Panc1 (cell line): ENCODE measurements at regions not wholly inside any gene's neighbourhood (a gene's known extent, or its start where the extent isn't known, plus 50 kb on each side); places are given as distances from the start of the nearest gene placed in this dataset.

Experiments used
- ATAC-seq: fragments of 200-7000 bp; cut with Tn5 transposase; 2 replicates; pipeline ENCODE4 v1.9.1; 2020; ENCODE audit warnings: mild to moderate bottlenecking, moderate library complexity
- BruUV-seq: library from RNA; stranded (reverse); fragments of 400-500 nt; replicated peaks from 2 replicates; lab custom pipeline; 2021; lab: Mats Ljungman, UMichigan
- CTCF ChIA-PET: fragments of 300-600 bp; sonication (Branson Sonifier 250); formaldehyde crosslinking; loops from one replicate; lab custom pipeline; 2022; ENCODE audit warnings: antibody characterized with exemption; lab: Charles Lee
- POLR2A ChIA-PET: fragments of 300-600 bp; sonication (Branson Sonifier 250); formaldehyde crosslinking; loops from one replicate; lab custom pipeline; 2022; ENCODE audit warnings: antibody characterized with exemption; lab: Charles Lee
- DNase-seq: peaks from one replicate; pipeline ENCODE4 v3.0.0-alpha.2; 2010; ENCODE audit warnings: low read depth, low spot score
- H3K27ac ChIP-seq: 2 replicates; pipeline ENCODE4 v1.5.1; 2011; ENCODE audit warnings: mild to moderate bottlenecking, low read length, inconsistent platforms
- H3K27me3 ChIP-seq: fragments of 200-500 bp; sonication (Bioruptor generic); 2 replicates; pipeline ENCODE4 v1.6.0; 2014; ENCODE audit warnings: low read length, inconsistent platforms; ENCODE audit not compliant: control insufficient read depth, insufficient read depth
- H3K36me3 ChIP-seq: fragments of 200-500 bp; sonication (Bioruptor generic); 2 replicates; pipeline ENCODE4 v1.5.1; 2014; ENCODE audit warnings: inconsistent platforms, mild to moderate bottlenecking, low read length, moderate library complexity; ENCODE audit not compliant: control insufficient read depth, insufficient read depth
- H3K4me1 ChIP-seq: 2 replicates; pipeline ENCODE4 v1.5.1; 2011; ENCODE audit warnings: inconsistent platforms, mild to moderate bottlenecking, low read length, moderate library complexity; ENCODE audit not compliant: control insufficient read depth, insufficient read depth
- H3K4me3 ChIP-seq, 2 experiments: 2 replicates each; pipeline ENCODE4 v1.5.1; 2011 to 2012; ENCODE audit warnings: low read depth in 2 of 2, low read length in 2 of 2, mild to moderate bottlenecking in 2 of 2, inconsistent platforms in 1 of 2, moderate library complexity in 1 of 2
- H3K9me3 ChIP-seq: fragments of 200-500 bp; sonication (Bioruptor generic); 2 replicates; pipeline ENCODE4 v1.5.1; 2014; ENCODE audit warnings: low read depth, mild to moderate bottlenecking, inconsistent platforms, low read length, moderate library complexity; ENCODE audit not compliant: control insufficient read depth, insufficient read depth
- POLR2AphosphoS5 ChIP-seq: IDR thresholded peaks from 2 replicates; pipeline ENCODE4 v1.6.1; 2012; ENCODE audit warnings: mild to moderate bottlenecking, low read depth, low read length, moderate library complexity
- SIN3A ChIP-seq: IDR thresholded peaks from 2 replicates; pipeline ENCODE4 v1.6.1; 2012; ENCODE audit warnings: low read depth, mild to moderate bottlenecking, low read length, moderate library complexity, borderline replicate concordance; ENCODE audit not compliant: insufficient read depth
- TCF7L2 ChIP-seq: IDR thresholded peaks from 2 replicates; pipeline ENCODE4 v1.6.1; 2011; ENCODE audit warnings: mild to moderate bottlenecking, low read depth, low read length, inconsistent platforms
- in situ Hi-C: cut with HindIII; loops from 2 replicates; pipeline ENCODE4 v1.10.0; 2016; ENCODE audit warnings: low sequenced_read_pairs, low pct_unique_long_range_greater_than_20kb
- intact Hi-C: fragments of 100-400 bp; cut with micrococcal nuclease; formaldehyde crosslinking; loops from one replicate; pipeline ENCODE4 v1.10.0; 2022; ENCODE audit not compliant: unreplicated experiment
- TF ChIP-seq, protein P1 (sequence below), 2 experiments: IDR thresholded peaks; 2 replicates each; pipeline ENCODE4 v1.6.1; 2011 to 2012; ENCODE audit warnings: low read depth in 2 of 2, control low read depth in 1 of 2, low read length in 1 of 2, mild to moderate bottlenecking in 1 of 2, moderate library complexity in 1 of 2; ENCODE audit not compliant: insufficient read depth in 1 of 2
- TF ChIP-seq, protein P2 (sequence below): fragments of 450-650 bp; IDR thresholded peaks from 2 replicates; pipeline ENCODE4 v1.5.1; 2017; ENCODE audit warnings: mild to moderate bottlenecking

DNA sequence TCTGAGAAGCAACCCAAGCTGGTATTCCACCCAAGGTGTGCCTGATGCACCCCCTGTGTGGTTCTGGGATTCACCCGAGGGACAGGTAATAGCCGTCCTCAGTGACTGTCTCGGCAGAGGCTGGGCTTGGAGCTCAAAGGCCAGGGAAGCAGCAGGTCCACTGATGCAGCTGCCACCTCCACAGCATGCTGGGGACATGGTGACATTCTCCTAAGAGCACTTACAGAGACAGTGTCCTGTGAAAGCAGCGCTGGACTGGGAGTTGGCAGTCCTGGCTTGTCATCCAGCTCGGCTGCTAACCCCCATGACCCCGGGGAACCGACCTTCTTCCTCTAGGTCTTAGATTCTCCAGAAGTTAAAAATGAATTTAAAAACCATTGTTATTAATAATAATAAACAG lies 72.8 kb downstream of the RPUSD4 start:
- Histone ChIP-seq H3K36me3 (no peaks in the 10 kb centered on the region), H3K4me3 (no peak overlapping the region), H3K27me3 (peaks cover 4% of the 10 kb centered on the region), H3K9me3 (no peaks in the 10 kb centered on the region), H3K4me1 (peaks cover 19% of the 10 kb centered on the region), H3K27ac (no peak overlapping the region)
- ChIA-PET POLR2A (no interaction called here), CTCF (no interaction called here)
- TF ChIP-seq SIN3A (no peak), POLR2AphosphoS5 (no peak), TCF7L2 (no peak)
- TF ChIP-seq, protein P1, sequence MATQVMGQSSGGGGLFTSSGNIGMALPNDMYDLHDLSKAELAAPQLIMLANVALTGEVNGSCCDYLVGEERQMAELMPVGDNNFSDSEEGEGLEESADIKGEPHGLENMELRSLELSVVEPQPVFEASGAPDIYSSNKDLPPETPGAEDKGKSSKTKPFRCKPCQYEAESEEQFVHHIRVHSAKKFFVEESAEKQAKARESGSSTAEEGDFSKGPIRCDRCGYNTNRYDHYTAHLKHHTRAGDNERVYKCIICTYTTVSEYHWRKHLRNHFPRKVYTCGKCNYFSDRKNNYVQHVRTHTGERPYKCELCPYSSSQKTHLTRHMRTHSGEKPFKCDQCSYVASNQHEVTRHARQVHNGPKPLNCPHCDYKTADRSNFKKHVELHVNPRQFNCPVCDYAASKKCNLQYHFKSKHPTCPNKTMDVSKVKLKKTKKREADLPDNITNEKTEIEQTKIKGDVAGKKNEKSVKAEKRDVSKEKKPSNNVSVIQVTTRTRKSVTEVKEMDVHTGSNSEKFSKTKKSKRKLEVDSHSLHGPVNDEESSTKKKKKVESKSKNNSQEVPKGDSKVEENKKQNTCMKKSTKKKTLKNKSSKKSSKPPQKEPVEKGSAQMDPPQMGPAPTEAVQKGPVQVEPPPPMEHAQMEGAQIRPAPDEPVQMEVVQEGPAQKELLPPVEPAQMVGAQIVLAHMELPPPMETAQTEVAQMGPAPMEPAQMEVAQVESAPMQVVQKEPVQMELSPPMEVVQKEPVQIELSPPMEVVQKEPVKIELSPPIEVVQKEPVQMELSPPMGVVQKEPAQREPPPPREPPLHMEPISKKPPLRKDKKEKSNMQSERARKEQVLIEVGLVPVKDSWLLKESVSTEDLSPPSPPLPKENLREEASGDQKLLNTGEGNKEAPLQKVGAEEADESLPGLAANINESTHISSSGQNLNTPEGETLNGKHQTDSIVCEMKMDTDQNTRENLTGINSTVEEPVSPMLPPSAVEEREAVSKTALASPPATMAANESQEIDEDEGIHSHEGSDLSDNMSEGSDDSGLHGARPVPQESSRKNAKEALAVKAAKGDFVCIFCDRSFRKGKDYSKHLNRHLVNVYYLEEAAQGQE (IDR thresholded peaks at IDR 0.05; ENCODE audit: insufficient read depth in 1 of 2, low read depth in 2 of 2, low read length in 1 of 2), result no peak
- TF ChIP-seq, protein P2, sequence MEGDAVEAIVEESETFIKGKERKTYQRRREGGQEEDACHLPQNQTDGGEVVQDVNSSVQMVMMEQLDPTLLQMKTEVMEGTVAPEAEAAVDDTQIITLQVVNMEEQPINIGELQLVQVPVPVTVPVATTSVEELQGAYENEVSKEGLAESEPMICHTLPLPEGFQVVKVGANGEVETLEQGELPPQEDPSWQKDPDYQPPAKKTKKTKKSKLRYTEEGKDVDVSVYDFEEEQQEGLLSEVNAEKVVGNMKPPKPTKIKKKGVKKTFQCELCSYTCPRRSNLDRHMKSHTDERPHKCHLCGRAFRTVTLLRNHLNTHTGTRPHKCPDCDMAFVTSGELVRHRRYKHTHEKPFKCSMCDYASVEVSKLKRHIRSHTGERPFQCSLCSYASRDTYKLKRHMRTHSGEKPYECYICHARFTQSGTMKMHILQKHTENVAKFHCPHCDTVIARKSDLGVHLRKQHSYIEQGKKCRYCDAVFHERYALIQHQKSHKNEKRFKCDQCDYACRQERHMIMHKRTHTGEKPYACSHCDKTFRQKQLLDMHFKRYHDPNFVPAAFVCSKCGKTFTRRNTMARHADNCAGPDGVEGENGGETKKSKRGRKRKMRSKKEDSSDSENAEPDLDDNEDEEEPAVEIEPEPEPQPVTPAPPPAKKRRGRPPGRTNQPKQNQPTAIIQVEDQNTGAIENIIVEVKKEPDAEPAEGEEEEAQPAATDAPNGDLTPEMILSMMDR, result no peak
- ATAC-seq (no peak), DNase-seq (no peak)
- no TSS peak for BruUV-seq
- intact Hi-C loops, result no loop called here
- in situ Hi-C loops, result no loop called here

DNA sequence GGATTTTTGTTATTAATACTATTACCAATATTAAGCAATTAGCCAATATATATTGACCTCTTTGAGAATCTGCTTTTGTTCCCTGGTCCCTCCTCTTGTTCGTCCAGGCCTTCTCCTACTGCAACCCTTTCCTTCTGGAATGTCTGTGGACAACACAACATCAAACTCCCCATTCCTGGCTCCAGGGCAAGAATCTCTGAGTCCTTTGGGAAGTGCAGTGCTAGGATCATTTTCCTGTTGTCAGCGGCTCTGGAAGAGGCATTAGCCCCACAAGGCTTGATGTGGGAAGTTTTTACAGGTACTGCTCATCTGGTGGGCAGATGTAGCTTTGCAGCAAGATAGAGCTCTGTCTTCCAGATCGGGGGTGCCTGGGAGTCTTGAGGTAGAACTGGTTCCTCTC lies 74.3 kb downstream of the RPUSD4 start:
- in situ Hi-C loops, result no loop called here
- Histone ChIP-seq H3K4me3 (no peak overlapping the region), H3K36me3 (no peaks in the 10 kb centered on the region), H3K4me1 (peaks cover 21% of the 10 kb centered on the region), H3K9me3 (no peaks in the 10 kb centered on the region), H3K27me3 (peaks cover 4% of the 10 kb centered on the region), H3K27ac (no peak overlapping the region)
- intact Hi-C loops, result no loop called here
- POLR2A ChIA-PET, result no interaction called here
- CTCF ChIA-PET, result no interaction called here
- no peak for DNase-seq
- TF ChIP-seq SIN3A, result no peak
- TF ChIP-seq, protein P2, result no peak
- no peak for ATAC-seq
- BruUV-seq, result no TSS peak
